ENCODE measurements at regions not wholly inside any gene's neighbourhood (a gene's known extent, or its start where the extent isn't known, plus 50 kb on each side); places are given as distances from the start of the nearest gene placed in this dataset.

DNA sequence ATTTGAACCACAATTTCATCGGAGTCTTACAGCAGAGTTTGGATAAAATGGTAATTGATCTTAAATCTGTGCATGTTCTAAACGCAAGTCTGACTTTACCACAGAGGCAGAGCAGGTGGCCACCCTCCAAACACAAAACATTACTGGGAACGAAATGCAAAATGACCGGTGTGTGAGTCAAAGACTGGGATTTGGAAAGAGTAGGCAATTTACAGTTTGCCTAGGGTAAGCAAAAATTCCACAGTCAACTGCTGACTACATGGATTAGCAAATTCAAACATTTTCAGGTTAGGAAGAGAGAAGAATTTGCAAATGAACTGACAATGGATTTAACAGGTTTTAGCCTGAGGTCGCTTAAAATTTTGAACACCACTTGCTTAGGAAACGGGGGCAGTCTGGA is 444.4 kb downstream of the HDGFL1 start:
- TF ChIP-seq, protein P1, sequence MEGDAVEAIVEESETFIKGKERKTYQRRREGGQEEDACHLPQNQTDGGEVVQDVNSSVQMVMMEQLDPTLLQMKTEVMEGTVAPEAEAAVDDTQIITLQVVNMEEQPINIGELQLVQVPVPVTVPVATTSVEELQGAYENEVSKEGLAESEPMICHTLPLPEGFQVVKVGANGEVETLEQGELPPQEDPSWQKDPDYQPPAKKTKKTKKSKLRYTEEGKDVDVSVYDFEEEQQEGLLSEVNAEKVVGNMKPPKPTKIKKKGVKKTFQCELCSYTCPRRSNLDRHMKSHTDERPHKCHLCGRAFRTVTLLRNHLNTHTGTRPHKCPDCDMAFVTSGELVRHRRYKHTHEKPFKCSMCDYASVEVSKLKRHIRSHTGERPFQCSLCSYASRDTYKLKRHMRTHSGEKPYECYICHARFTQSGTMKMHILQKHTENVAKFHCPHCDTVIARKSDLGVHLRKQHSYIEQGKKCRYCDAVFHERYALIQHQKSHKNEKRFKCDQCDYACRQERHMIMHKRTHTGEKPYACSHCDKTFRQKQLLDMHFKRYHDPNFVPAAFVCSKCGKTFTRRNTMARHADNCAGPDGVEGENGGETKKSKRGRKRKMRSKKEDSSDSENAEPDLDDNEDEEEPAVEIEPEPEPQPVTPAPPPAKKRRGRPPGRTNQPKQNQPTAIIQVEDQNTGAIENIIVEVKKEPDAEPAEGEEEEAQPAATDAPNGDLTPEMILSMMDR (IDR thresholded peaks at IDR 0.05; ENCODE audit: low read depth, low read length, poor library complexity, severe bottlenecking) = no peak
- TF ChIP-seq EZH2phosphoT487 (IDR thresholded peaks at IDR 0.05; ENCODE audit: borderline replicate concordance, low read length) = no peak

Measured in DOHH2 (cell line).